ENCODE measurements at regions not wholly inside any gene's neighbourhood (a gene's known extent, or its start where the extent isn't known, plus 50 kb on each side); places are given as distances from the start of the nearest gene placed in this dataset.

DNA sequence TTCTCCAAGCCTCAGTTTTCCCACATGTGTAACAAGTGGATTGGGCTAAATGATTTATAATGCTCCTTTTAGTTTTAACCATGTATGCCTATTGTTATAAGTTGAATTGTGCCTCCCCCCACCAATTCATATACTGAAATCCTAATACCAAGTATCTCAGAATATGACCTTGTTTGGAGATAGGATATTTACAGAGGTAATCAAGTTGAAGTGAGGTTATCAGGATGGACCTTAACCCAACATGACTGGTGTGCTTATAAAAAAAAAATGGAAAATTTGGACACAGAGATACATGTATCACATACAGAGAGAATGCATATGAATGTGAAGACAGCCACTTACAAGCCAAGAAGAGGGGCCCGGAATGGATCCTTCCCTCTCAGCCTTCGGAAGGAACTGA is 117.9 kb upstream of the HABP2 start:
- ChIA-PET POLR2A (no interaction called here), RAD21 (ENCODE audit: low non-redundant PET in 1 of 2, low total read pairs in 2 of 2, uncharacterized antibody in 2 of 2, unreplicated experiment in 2 of 2) (no interaction called here), CTCF (no interaction called here)
- no TSS peak for BruUV-seq (replicated peaks)
- no peak for TF ChIP-seq FOSL1 (IDR thresholded peaks at IDR 0.05; ENCODE audit: low read depth)
- no peak for TF ChIP-seq CBX3 (IDR thresholded peaks at IDR 0.05; ENCODE audit: low read depth)
- no peak for TF ChIP-seq JUND (IDR thresholded peaks at IDR 0.05)
- no peak for TF ChIP-seq CEBPB (IDR thresholded peaks at IDR 0.05; ENCODE audit: low read depth)
- TF ChIP-seq ELF1 (IDR thresholded peaks at IDR 0.05; ENCODE audit: borderline replicate concordance, low read depth): no peak
- no peak for TF ChIP-seq SP1 (IDR thresholded peaks at IDR 0.05; ENCODE audit: low read depth)
- no peak for TF ChIP-seq POLR2AphosphoS5 (IDR thresholded peaks at IDR 0.05; ENCODE audit: low read depth, low read length)
- no peak for TF ChIP-seq YY1 (IDR thresholded peaks at IDR 0.05; ENCODE audit: extremely low read depth, insufficient replicate concordance, low read depth, low read length)
- TF ChIP-seq ZFX (IDR thresholded peaks at IDR 0.05): no peak
- TF ChIP-seq, protein P1, sequence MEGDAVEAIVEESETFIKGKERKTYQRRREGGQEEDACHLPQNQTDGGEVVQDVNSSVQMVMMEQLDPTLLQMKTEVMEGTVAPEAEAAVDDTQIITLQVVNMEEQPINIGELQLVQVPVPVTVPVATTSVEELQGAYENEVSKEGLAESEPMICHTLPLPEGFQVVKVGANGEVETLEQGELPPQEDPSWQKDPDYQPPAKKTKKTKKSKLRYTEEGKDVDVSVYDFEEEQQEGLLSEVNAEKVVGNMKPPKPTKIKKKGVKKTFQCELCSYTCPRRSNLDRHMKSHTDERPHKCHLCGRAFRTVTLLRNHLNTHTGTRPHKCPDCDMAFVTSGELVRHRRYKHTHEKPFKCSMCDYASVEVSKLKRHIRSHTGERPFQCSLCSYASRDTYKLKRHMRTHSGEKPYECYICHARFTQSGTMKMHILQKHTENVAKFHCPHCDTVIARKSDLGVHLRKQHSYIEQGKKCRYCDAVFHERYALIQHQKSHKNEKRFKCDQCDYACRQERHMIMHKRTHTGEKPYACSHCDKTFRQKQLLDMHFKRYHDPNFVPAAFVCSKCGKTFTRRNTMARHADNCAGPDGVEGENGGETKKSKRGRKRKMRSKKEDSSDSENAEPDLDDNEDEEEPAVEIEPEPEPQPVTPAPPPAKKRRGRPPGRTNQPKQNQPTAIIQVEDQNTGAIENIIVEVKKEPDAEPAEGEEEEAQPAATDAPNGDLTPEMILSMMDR (IDR thresholded peaks at IDR 0.05 in 2 of 3, conservative IDR thresholded peaks at IDR 0.05 in 1 of 3; ENCODE audit: borderline replicate concordance in 1 of 3, insufficient read depth in 1 of 3, low read depth in 2 of 3, low read length in 2 of 3): no peak
- Histone ChIP-seq H3K79me2 (ENCODE audit: insufficient read depth, low read length) (no peaks in the 10 kb centered on the region), H4K20me1 (ENCODE audit: insufficient read depth) (no peaks in the 10 kb centered on the region), H2AFZ (ENCODE audit: low read depth, low read length, poor library complexity, severe bottlenecking) (no peak overlapping the region), H3K9me3 (ENCODE audit: control insufficient read depth in 1 of 2, insufficient read depth in 1 of 2, low read depth in 1 of 2, low read length in 2 of 2) (no peaks in the 10 kb centered on the region; a peak in 1 of 4 replicates), H3K27ac (ENCODE audit: low read depth, low read length) (no peak overlapping the region), H3K4me2 (ENCODE audit: low read length) (no peak overlapping the region), H3K9me2 (ENCODE audit: insufficient read depth) (no peaks in the 10 kb centered on the region), H3K4me3 (replicated peaks in 1 of 2; ENCODE audit: low read depth in 1 of 2, low read length in 2 of 2) (no peak overlapping the region), H3K4me1 (ENCODE audit: control insufficient read depth in 1 of 2, insufficient read depth in 2 of 2, low read length in 2 of 2) (no peaks in the 10 kb centered on the region), H3K27me3 (ENCODE audit: insufficient read depth, low read length) (peaks cover 30% of the 10 kb centered on the region; the same call in 1 of the 2 replicates), H3K9ac (ENCODE audit: low read length) (no peak overlapping the region), H3K36me3 (ENCODE audit: control insufficient read depth in 1 of 2, insufficient read depth in 2 of 2, low read length in 2 of 2) (no peaks in the 10 kb centered on the region)
- ATAC-seq (no peak), DNase-seq (ENCODE audit: low read depth, low spot score) (no peak)
- intact Hi-C loops (cut with micrococcal nuclease): no loop called here

DNA sequence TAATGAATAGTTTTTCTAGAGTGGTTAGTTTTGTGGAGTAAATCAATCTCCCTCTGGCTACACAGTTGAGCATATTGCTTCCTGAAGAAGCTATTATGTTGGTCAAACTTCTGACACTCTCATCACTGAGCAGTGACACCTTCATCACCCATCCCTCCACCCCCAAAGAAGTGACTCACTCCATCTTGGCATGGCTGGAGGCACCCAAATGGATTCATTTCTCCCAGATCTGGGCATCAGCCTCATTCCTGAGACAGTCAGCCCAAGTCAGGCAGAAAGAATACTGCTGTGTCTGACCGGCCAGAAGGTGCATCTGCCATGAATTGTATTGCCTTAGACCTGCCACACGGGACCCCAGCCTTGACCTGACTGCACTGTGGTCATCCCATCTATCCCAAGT is 117.0 kb upstream of the HABP2 start:
- Histone ChIP-seq H4K20me1 (ENCODE audit: insufficient read depth) (no peaks in the 10 kb centered on the region), H3K9ac (ENCODE audit: low read length) (no peak overlapping the region), H3K9me3 (ENCODE audit: control insufficient read depth in 1 of 2, insufficient read depth in 1 of 2, low read depth in 1 of 2, low read length in 2 of 2) (no peaks in the 10 kb centered on the region; a peak in 1 of 4 replicates), H3K4me1 (ENCODE audit: control insufficient read depth in 1 of 2, insufficient read depth in 2 of 2, low read length in 2 of 2) (no peaks in the 10 kb centered on the region), H3K27me3 (ENCODE audit: insufficient read depth, low read length) (peaks cover 30% of the 10 kb centered on the region; the same call in 1 of the 2 replicates), H2AFZ (ENCODE audit: low read depth, low read length, poor library complexity, severe bottlenecking) (no peak overlapping the region), H3K9me2 (ENCODE audit: insufficient read depth) (no peaks in the 10 kb centered on the region), H3K27ac (ENCODE audit: low read depth, low read length) (no peak overlapping the region), H3K36me3 (ENCODE audit: control insufficient read depth in 1 of 2, insufficient read depth in 2 of 2, low read length in 2 of 2) (no peaks in the 10 kb centered on the region), H3K4me3 (replicated peaks in 1 of 2; ENCODE audit: low read depth in 1 of 2, low read length in 2 of 2) (no peak overlapping the region), H3K4me2 (ENCODE audit: low read length) (no peak overlapping the region), H3K79me2 (ENCODE audit: insufficient read depth, low read length) (no peaks in the 10 kb centered on the region)
- DNase-seq (ENCODE audit: low read depth, low spot score): no peak
- POLR2A ChIA-PET: no interaction called here
- ATAC-seq: no peak
- CTCF ChIA-PET: no interaction called here
- RAD21 ChIA-PET (ENCODE audit: low non-redundant PET in 1 of 2, low total read pairs in 2 of 2, uncharacterized antibody in 2 of 2, unreplicated experiment in 2 of 2): no interaction called here
- no peak for TF ChIP-seq CEBPB (IDR thresholded peaks at IDR 0.05; ENCODE audit: low read depth)
- TF ChIP-seq EZH2 (IDR thresholded peaks at IDR 0.05): no peak
- TF ChIP-seq, protein P2, sequence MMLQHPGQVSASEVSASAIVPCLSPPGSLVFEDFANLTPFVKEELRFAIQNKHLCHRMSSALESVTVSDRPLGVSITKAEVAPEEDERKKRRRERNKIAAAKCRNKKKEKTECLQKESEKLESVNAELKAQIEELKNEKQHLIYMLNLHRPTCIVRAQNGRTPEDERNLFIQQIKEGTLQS (IDR thresholded peaks at IDR 0.05): no peak
- TF ChIP-seq EZH2phosphoT487 (IDR thresholded peaks at IDR 0.05; ENCODE audit: borderline replicate concordance): no peak
- no peak for TF ChIP-seq ELF1 (IDR thresholded peaks at IDR 0.05; ENCODE audit: borderline replicate concordance, low read depth)
- TF ChIP-seq SP1 (IDR thresholded peaks at IDR 0.05; ENCODE audit: low read depth): no peak
- TF ChIP-seq, protein P1 (IDR thresholded peaks at IDR 0.05 in 2 of 3, conservative IDR thresholded peaks at IDR 0.05 in 1 of 3; ENCODE audit: borderline replicate concordance in 1 of 3, insufficient read depth in 1 of 3, low read depth in 2 of 3, low read length in 2 of 3): no peak
- no peak for TF ChIP-seq FOSL1 (IDR thresholded peaks at IDR 0.05; ENCODE audit: low read depth)
- intact Hi-C loops (cut with micrococcal nuclease): no loop called here
- BruUV-seq (replicated peaks): no TSS peak
